Astrocyte (in vitro differentiated cells and primary cell): ENCODE measurements at regions not wholly inside any gene's neighbourhood (a gene's known extent, or its start where the extent isn't known, plus 50 kb on each side); places are given as distances from the start of the nearest gene placed in this dataset.

Source experiments
- DNase-seq: peaks from one replicate; pipeline ENCODE4 v3.0.0-alpha.2; 2010; ENCODE audit warnings: low read depth
- FAIRE-seq: peaks from 2 replicates; lab custom pipeline; 2011; peaks lifted over from hg19 to GRCh38; lab: Jason Lieb, UNC
- H2AFZ ChIP-seq: 2 replicates; pipeline ENCODE4 v1.6.0; 2012; ENCODE audit warnings: low read depth, low read length, inconsistent platforms
- H3K27ac ChIP-seq: 2 replicates; pipeline ENCODE4 v1.5.1; 2011; ENCODE audit warnings: low read depth, low read length, inconsistent platforms
- H3K27me3 ChIP-seq: 2 replicates; pipeline ENCODE4 v1.6.0; 2011; ENCODE audit warnings: low read length, inconsistent platforms; ENCODE audit not compliant: insufficient read depth
- H3K36me3 ChIP-seq: 2 replicates; pipeline ENCODE4 v1.5.1; 2011; ENCODE audit warnings: low read length, inconsistent platforms; ENCODE audit not compliant: insufficient read depth
- H3K4me1 ChIP-seq: 2 replicates; pipeline ENCODE4 v1.5.1; 2011; ENCODE audit warnings: low read length, inconsistent platforms; ENCODE audit not compliant: insufficient read depth
- H3K4me2 ChIP-seq: 2 replicates; pipeline ENCODE4 v1.6.0; 2012; ENCODE audit warnings: low read length, inconsistent platforms
- H3K4me3 ChIP-seq: 2 replicates; pipeline ENCODE4 v1.5.1; 2011; ENCODE audit warnings: low read depth, mild to moderate bottlenecking, low read length, inconsistent platforms; ENCODE audit not compliant: insufficient read depth
- H3K79me2 ChIP-seq: 2 replicates; pipeline ENCODE4 v1.6.0; 2012; ENCODE audit warnings: mild to moderate bottlenecking, low read length, inconsistent platforms; ENCODE audit not compliant: insufficient read depth
- H3K9ac ChIP-seq: 2 replicates; pipeline ENCODE4 v1.6.0; 2012; ENCODE audit warnings: mild to moderate bottlenecking, low read length, inconsistent platforms
- H3K9me3 ChIP-seq: 2 replicates; pipeline ENCODE4 v1.5.1; 2012; ENCODE audit warnings: low read depth, mild to moderate bottlenecking, low read length, inconsistent platforms; ENCODE audit not compliant: insufficient read depth
- H4K20me1 ChIP-seq: 2 replicates; pipeline ENCODE4 v1.6.0; 2012; ENCODE audit warnings: low read length, inconsistent platforms; ENCODE audit not compliant: insufficient read depth
- H3K27ac Mint-ChIP-seq: one replicate; pipeline ENCODE4 v1.8.0; 2021; ENCODE audit warnings: mild to moderate bottlenecking, mixed read lengths; ENCODE audit not compliant: unreplicated experiment
- H3K27me3 Mint-ChIP-seq: one replicate; pipeline ENCODE4 v1.8.0; 2021; ENCODE audit warnings: low read depth, mixed read lengths; ENCODE audit not compliant: unreplicated experiment
- H3K36me3 Mint-ChIP-seq: one replicate; pipeline ENCODE4 v1.8.0; 2021; ENCODE audit warnings: low read depth, mixed read lengths; ENCODE audit not compliant: unreplicated experiment
- H3K4me1 Mint-ChIP-seq: one replicate; pipeline ENCODE4 v1.8.0; 2021; ENCODE audit warnings: low read depth, mixed read lengths; ENCODE audit not compliant: unreplicated experiment
- H3K4me3 Mint-ChIP-seq: one replicate; pipeline ENCODE4 v1.8.0; 2021; ENCODE audit warnings: mild to moderate bottlenecking, moderate library complexity, mixed read lengths; ENCODE audit not compliant: unreplicated experiment
- H3K9me3 Mint-ChIP-seq: one replicate; pipeline ENCODE4 v1.8.0; 2021; ENCODE audit warnings: mild to moderate bottlenecking, mixed read lengths; ENCODE audit not compliant: unreplicated experiment
- CTCF ChIP-seq: IDR thresholded peaks from 2 replicates; pipeline ENCODE4 v1.5.1; 2011; ENCODE audit warnings: low read depth, mild to moderate bottlenecking, inconsistent platforms, low read length, moderate library complexity; ENCODE audit not compliant: insufficient read depth
- EZH2 ChIP-seq: IDR thresholded peaks from 2 replicates; pipeline ENCODE4 v1.6.1; 2012; ENCODE audit warnings: mild to moderate bottlenecking, low read length, inconsistent platforms; ENCODE audit not compliant: insufficient read depth

DNA sequence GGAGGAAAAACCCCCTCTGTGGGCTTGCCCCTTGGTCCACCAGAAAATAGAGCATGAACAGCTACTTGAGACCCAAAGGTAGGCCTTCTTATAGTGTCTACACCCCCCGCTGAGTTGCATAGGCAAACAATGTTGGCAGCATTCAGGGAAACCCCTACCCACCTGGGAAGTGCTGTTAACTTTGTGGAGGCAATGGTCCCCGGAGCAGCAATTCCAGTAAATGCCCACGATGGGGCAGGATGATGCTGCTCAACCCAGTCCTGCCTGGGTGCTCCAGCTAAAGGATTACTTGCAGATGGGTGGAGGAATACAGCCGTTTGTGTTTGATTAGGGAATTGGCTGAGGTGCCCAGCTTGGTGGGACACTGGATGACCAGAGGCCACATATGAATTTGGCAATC is 381.3 kb upstream of the ANO5 start:
- H3K9me3 Mint-ChIP-seq, result no peaks in the 10 kb centered on the region
- no peaks in the 10 kb centered on the region for H3K36me3 Mint-ChIP-seq
- Histone ChIP-seq H3K4me3 (no peak overlapping the region), H3K36me3 (no peaks in the 10 kb centered on the region), H4K20me1 (no peaks in the 10 kb centered on the region), H3K79me2 (no peaks in the 10 kb centered on the region), H3K9me3 (peaks cover 8% of the 10 kb centered on the region), H3K27ac (no peak overlapping the region), H3K9ac (no peak overlapping the region), H3K4me2 (no peak overlapping the region), H2AFZ (no peak overlapping the region), H3K27me3 (no peaks in the 10 kb centered on the region), H3K4me1 (no peaks in the 10 kb centered on the region)
- TF ChIP-seq EZH2, result no peak
- no peak for TF ChIP-seq CTCF
- no peaks in the 10 kb centered on the region for H3K27me3 Mint-ChIP-seq
- no peak overlapping the region for H3K27ac Mint-ChIP-seq
- DNase-seq (no peak), FAIRE-seq (no peak)
- H3K4me1 Mint-ChIP-seq, result peaks cover 8% of the 10 kb centered on the region
- H3K4me3 Mint-ChIP-seq, result no peak overlapping the region

DNA sequence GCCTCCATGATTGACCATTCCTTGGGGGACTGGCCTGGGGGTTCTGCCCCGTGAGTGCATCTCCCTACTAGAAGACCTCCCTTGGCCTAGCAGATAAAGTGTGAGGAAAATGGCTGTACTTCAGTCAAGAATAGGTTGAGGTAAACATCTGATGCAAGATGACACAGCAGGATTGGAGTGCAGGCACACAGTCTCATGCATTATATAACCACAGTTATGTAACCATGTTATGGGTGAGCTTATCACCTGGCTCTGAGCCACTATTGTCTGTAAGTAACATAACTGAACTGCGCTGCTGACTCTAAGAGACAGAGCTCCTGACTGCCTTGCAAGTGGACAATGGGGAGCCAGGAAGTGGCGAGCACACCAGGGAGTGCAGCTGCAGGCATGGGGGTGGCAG is 378.7 kb upstream of the ANO5 start:
- Histone ChIP-seq H2AFZ (no peak overlapping the region), H3K9ac (no peak overlapping the region), H3K4me1 (no peaks in the 10 kb centered on the region), H3K4me3 (no peak overlapping the region), H3K9me3 (peaks cover 8% of the 10 kb centered on the region), H3K27me3 (no peaks in the 10 kb centered on the region), H4K20me1 (no peaks in the 10 kb centered on the region), H3K4me2 (no peak overlapping the region), H3K36me3 (no peaks in the 10 kb centered on the region), H3K79me2 (no peaks in the 10 kb centered on the region), H3K27ac (no peak overlapping the region)
- no peaks in the 10 kb centered on the region for H3K27me3 Mint-ChIP-seq
- peaks cover 8% of the 10 kb centered on the region for H3K4me1 Mint-ChIP-seq
- FAIRE-seq (no peak), DNase-seq (peak; percentile 0)
- no peaks in the 10 kb centered on the region for H3K36me3 Mint-ChIP-seq
- H3K4me3 Mint-ChIP-seq, result no peak overlapping the region
- no peaks in the 10 kb centered on the region for H3K9me3 Mint-ChIP-seq
- peak overlapping the region; percentile 78 for H3K27ac Mint-ChIP-seq
- TF ChIP-seq EZH2 (no peak), CTCF (no peak)

DNA sequence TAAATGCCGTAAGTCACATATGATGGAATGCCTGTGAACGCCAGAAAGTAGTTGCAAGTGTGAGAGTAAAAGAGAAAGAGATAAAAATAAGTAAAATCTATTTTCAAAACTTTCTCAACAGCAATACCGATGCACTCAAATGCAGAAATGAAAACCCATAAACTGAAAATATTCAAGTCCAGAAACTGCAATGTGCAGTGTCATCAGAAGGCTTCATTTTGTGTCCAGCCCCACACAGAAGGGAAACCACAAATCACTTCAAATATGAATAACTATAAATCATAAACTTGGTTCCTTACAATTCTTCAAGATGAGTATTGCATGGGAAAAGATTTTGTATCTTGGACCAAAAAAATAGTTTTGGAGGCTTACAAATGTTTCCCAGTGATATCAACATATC is 375.2 kb upstream of the ANO5 start:
- FAIRE-seq, result no peak
- Histone ChIP-seq H3K4me2 (no peak overlapping the region), H3K4me1 (no peaks in the 10 kb centered on the region), H3K27ac (no peak overlapping the region), H2AFZ (no peak overlapping the region), H4K20me1 (no peaks in the 10 kb centered on the region), H3K4me3 (no peak overlapping the region), H3K27me3 (no peaks in the 10 kb centered on the region), H3K9me3 (peaks cover 2% of the 10 kb centered on the region), H3K9ac (no peak overlapping the region), H3K79me2 (no peaks in the 10 kb centered on the region), H3K36me3 (no peaks in the 10 kb centered on the region)
- Mint-ChIP-seq H3K4me3 (no peak overlapping the region), H3K9me3 (no peaks in the 10 kb centered on the region), H3K4me1 (peaks cover 8% of the 10 kb centered on the region), H3K36me3 (no peaks in the 10 kb centered on the region), H3K27ac (no peak overlapping the region), H3K27me3 (no peaks in the 10 kb centered on the region)
- no peak for DNase-seq
- TF ChIP-seq EZH2 (no peak), CTCF (no peak)
